HAP-1 (cell line): ENCODE measurements at regions not wholly inside any gene's neighbourhood (a gene's known extent, or its start where the extent isn't known, plus 50 kb on each side); places are given as distances from the start of the nearest gene placed in this dataset.

Source experiments
- DNase-seq, 2 experiments: peaks; one replicate each; pipeline ENCODE4 v3.0.0-alpha.2; 2016 to 2020; ENCODE audit warnings: low spot score in 2 of 2
- H3K27me3 ChIP-seq: fragments of 250-450 bp; sonication (Bioruptor Pico); 2 replicates; pipeline ENCODE4 v1.5.1; 2020; ENCODE audit warnings: low read depth, mild to moderate bottlenecking, moderate library complexity
- H3K36me3 ChIP-seq: fragments of 250-450 bp; sonication (Bioruptor Pico); replicated peaks from 2 replicates; pipeline ENCODE4 v1.5.1; 2020; ENCODE audit warnings: mild to moderate bottlenecking
- H3K4me1 ChIP-seq: fragments of 250-450 bp; sonication (Bioruptor Pico); 2 replicates; pipeline ENCODE4 v1.5.1; 2020; ENCODE audit warnings: mild to moderate bottlenecking
- H3K4me3 ChIP-seq: fragments of 250-450 bp; sonication (Bioruptor Pico); 2 replicates; pipeline ENCODE4 v1.5.1; 2020; ENCODE audit warnings: mild to moderate bottlenecking, moderate library complexity
- H3K9me3 ChIP-seq: fragments of 250-450 bp; sonication (Bioruptor Pico); 2 replicates; pipeline ENCODE4 v1.5.1; 2020; ENCODE audit warnings: mild to moderate bottlenecking, moderate library complexity
- in situ Hi-C: fragments of 300-500 bp; cut with MboI; formaldehyde crosslinking; loops from 3 replicates; pipeline ENCODE4 v1.14.3; 2020; ENCODE audit warnings: low sequenced_read_pairs, inconsistent platforms, mixed read lengths

DNA sequence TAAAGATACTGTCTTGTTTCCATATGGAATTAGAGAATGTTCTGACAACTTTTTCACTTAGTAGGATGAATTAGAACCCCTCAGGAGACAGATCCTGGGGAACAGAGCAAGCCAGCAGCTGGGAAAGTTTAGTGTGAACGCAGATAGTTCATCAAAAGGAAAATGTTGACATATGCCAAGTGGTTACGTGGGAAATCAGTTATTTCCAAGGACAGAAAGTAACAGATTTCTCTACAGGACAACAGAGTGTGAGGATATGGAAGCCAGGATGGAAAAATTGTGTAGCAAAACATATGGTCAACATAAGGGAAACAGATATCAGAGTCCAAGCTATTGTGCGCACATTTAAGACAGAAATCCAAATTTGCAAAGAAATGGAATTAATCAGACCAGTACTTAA is 419.5 kb downstream of the LRRIQ3 start:
- in situ Hi-C loops, result no loop called here
- Histone ChIP-seq H3K36me3 (no peaks in the 10 kb centered on the region), H3K4me1 (no peaks in the 10 kb centered on the region), H3K4me3 (no peak overlapping the region), H3K27me3 (no peaks in the 10 kb centered on the region), H3K9me3 (no peaks in the 10 kb centered on the region)
- DNase-seq, result no peak

DNA sequence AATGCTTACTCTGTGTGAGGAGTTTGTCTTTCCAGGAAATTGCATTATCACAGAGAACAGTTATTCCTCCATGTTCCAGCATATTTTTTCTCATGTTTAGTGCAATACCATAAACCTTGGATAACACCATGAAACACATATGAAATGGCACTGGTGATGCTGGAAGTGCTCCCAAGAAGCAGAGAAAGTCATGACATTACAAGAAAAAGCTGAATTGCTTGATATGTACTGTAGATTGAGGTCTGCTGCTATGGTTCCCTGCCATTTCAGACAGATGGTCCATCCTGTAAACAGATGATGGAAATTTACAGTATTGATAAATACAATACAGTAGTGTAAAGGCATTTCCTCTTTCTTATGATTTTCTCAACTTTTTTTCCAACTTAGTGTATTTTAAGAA is 422.1 kb downstream of the LRRIQ3 start:
- H3K9me3 ChIP-seq, result no peaks in the 10 kb centered on the region
- no peaks in the 10 kb centered on the region for H3K36me3 ChIP-seq
- in situ Hi-C loops, result no loop called here
- H3K4me3 ChIP-seq, result no peak overlapping the region
- DNase-seq, result no peak
- no peaks in the 10 kb centered on the region for H3K4me1 ChIP-seq
- no peaks in the 10 kb centered on the region for H3K27me3 ChIP-seq

DNA sequence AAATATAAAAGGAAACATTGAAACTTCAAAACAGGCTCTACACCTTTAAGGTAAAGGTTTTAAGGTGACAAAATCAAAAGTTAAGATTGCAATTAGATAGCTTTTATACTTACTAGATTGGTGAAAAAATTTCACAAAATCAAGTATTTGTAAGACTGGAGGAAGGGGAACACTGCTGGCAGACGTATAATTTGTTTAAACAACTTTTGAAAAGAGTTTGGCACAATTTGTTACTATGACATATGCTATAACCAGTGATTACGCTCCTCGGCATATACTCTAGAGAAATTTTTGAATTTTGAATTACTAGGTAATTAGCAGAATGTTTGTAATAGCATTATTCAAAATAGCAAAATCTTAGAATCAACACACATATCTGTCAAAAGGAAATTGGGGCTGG is 425.0 kb downstream of the LRRIQ3 start:
- Histone ChIP-seq H3K4me3 (no peak overlapping the region), H3K36me3 (no peaks in the 10 kb centered on the region), H3K27me3 (no peaks in the 10 kb centered on the region), H3K4me1 (no peaks in the 10 kb centered on the region), H3K9me3 (no peaks in the 10 kb centered on the region)
- DNase-seq, result no peak
- in situ Hi-C loops, result no loop called here

DNA sequence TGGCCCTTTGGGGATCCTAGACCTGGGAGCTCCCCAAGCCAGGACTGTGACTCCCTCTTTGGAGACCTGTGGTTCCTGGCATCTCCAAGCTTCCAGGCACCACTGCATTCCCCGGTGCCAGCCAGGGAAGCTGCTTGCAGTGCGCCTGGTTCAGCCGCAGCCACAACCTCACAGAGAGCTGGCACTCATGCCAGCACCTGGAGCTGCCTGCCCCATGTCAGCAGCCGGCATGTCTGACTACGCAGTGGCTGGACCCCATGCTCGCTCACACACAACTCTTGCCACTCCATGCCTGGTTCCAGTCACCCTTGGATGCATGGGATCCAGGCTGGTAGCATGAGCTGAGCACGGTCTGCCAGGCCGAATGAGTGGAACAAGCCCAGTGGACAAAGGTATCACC is 426.6 kb downstream of the LRRIQ3 start:
- no peak overlapping the region for H3K4me3 ChIP-seq
- in situ Hi-C loops, result no loop called here
- H3K27me3 ChIP-seq, result no peaks in the 10 kb centered on the region
- H3K4me1 ChIP-seq, result no peaks in the 10 kb centered on the region
- no peaks in the 10 kb centered on the region for H3K36me3 ChIP-seq
- DNase-seq, result no peak
- no peaks in the 10 kb centered on the region for H3K9me3 ChIP-seq

DNA sequence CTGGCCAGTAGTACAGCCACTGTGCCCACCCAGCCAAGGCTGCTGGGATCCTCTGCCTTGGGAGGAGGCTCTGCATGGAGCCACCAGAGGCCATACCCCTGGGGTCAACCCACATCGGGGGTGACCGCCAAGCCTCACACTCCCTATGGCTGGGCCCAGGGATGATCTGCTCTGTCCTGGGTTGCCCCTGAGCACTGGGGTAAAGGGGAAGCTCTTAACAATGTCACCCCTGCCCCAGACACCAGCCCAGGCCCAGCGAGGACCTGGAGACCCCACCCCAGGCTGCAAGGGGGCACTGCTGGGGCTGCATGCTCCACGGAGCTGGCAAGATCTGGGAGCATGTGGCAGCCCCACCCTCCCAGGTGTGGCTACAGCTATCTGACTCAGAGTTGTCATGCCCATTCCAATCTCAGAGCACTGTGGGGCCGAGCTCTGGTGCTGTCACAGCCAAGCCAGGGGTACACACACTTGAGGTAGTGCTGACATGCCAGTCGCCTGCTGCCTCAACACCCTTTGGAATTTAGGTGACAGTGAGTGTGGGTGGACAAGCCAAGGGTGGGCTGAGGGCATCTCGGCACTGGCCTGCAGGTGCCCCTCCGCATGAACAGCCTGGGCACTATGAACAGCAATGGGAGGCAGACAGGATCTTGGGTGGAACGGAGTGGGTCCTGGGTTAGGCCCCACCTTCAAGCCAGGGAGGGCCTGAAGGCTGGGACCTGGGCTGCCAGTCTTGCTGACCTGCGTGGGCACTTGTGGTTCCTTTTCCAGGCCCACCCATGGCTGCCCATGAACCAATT is 427.7 kb downstream of the LRRIQ3 start:
- Histone ChIP-seq H3K27me3 (no peaks in the 10 kb centered on the region), H3K36me3 (no peaks in the 10 kb centered on the region), H3K4me3 (no peak overlapping the region), H3K4me1 (no peaks in the 10 kb centered on the region), H3K9me3 (no peaks in the 10 kb centered on the region)
- in situ Hi-C loops, result no loop called here
- DNase-seq, result no peak

DNA sequence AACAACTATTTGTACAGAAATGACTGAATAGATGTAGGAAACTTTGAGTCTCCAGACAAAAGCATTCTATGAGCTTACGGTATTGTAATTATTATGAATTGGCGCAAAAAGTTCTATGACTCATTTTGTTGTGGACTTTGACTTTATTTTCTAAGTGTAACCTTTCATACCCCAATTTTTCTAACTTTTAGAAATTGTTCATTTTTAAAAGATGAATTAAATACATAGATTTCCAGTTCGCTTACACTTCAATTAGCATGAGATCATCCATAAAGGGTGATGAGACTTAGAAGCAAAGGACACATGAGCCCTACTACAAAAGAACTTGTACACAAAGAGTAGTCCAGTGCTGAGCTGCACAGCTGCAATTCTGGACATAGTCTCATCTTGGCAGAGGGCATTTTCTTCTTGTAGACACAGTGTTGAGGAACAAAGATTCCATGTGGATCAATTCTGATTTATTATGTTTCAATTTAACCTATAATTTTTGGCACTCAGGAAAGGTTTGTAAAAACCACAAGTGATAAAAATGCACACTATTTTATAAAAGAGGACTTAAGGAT is 431.1 kb downstream of the LRRIQ3 start:
- no peak overlapping the region for H3K4me3 ChIP-seq
- no peaks in the 10 kb centered on the region for H3K4me1 ChIP-seq
- H3K36me3 ChIP-seq, result no peaks in the 10 kb centered on the region
- DNase-seq, result no peak
- in situ Hi-C loops, result no loop called here
- H3K27me3 ChIP-seq, result no peaks in the 10 kb centered on the region
- no peaks in the 10 kb centered on the region for H3K9me3 ChIP-seq

DNA sequence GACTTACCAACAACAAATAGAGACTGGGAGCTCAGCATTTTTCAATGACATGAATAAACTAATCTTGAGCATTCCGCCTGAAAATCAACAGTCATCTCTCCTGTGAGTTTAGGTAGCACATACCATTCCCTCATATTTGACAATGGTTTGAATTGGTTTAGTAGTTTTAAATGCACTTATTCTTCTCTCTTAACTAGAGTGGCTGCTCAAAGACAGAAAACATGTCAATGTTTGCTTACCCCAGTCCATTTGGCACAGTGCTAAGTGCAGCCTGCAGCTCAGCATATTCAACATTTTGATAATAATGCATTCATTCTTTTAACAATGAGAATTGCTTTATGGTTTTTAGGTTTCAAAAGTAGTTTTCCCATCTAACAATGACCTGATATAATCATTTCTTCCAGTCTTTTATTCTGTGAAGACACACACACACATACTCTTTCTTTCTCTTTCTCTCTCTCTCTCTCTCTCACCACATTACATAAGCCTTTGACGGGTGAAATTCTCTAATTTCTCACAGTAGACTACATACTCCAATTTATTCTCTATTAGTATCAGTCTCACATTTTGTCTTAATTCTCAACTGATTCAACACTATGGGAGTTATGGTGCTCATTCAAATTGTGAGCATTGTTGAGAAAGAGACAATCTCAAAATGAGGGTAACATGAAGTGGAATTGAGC is 432.3 kb downstream of the LRRIQ3 start:
- Histone ChIP-seq H3K27me3 (no peaks in the 10 kb centered on the region), H3K4me3 (no peak overlapping the region), H3K4me1 (no peaks in the 10 kb centered on the region), H3K9me3 (no peaks in the 10 kb centered on the region), H3K36me3 (no peaks in the 10 kb centered on the region)
- DNase-seq, result no peak
- in situ Hi-C loops, result no loop called here

DNA sequence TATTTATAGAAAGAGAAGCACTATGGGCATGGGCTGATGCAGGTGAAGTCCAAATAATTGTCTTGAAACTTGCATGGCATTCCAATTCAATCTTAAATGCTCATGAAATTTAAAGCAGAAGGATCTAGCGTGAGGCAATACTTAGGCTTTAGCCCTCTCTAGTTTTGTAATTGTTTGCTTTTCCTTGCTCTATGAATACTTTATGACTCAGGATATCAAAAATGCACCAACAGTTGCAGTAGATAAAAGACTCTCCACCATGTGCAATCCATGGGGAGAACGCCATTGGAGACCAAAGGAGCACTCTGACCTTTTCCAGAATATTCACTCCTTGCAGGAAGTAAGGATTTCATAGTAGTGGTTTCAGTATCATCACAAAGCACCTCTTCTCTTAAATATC is 436.4 kb downstream of the LRRIQ3 start:
- in situ Hi-C loops, result no loop called here
- Histone ChIP-seq H3K9me3 (no peaks in the 10 kb centered on the region), H3K27me3 (no peaks in the 10 kb centered on the region), H3K4me1 (no peaks in the 10 kb centered on the region; the same call in 1 of the 2 replicates), H3K4me3 (no peak overlapping the region), H3K36me3 (no peaks in the 10 kb centered on the region)
- DNase-seq, result no peak

DNA sequence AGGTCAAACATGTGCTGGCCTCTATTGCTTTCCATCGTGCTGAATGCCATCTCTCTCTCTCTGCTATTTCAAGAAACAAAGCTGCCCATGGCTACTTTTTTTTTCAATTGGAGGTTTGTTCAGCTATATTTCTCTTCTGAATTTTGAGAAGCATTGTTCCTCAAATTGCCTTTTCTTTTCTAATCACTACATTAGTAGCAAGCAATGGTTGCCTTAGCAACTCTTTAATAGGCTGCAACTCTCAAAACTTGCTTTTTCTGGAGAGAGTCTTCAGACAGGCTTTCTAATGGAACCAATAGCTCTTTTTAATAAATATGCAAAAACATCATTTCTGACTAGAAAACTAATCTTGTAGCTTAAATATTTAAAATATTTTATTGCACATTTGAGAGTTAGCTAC is 439.0 kb downstream of the LRRIQ3 start:
- Histone ChIP-seq H3K4me3 (no peak overlapping the region), H3K27me3 (no peaks in the 10 kb centered on the region), H3K36me3 (no peaks in the 10 kb centered on the region), H3K9me3 (no peaks in the 10 kb centered on the region), H3K4me1 (no peaks in the 10 kb centered on the region; the same call in 1 of the 2 replicates)
- no peak for DNase-seq
- in situ Hi-C loops, result no loop called here

DNA sequence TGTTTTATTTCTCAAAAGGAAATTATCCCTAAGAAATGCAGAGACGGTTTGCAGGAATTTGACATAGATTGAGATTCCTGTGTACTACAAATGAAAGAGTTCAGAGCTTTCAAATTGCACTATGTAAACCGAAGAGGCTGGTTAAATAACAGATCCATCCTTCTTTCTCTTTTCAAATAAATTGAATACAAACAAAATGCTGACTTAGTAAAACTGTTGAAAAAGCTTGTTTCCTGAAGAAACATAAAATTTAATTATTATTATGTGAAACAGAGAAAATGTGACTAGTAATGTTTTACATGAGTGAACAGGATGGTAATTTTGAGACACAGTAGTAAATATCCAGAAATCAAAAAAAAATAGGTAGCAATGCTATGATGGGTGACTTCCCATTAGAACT is 441.2 kb downstream of the LRRIQ3 start:
- DNase-seq, result no peak
- no peaks in the 10 kb centered on the region for H3K36me3 ChIP-seq
- no peaks in the 10 kb centered on the region for H3K27me3 ChIP-seq
- no peaks in the 10 kb centered on the region; the same call in 1 of the 2 replicates for H3K4me1 ChIP-seq
- no peaks in the 10 kb centered on the region for H3K9me3 ChIP-seq
- in situ Hi-C loops, result no loop called here
- no peak overlapping the region for H3K4me3 ChIP-seq

DNA sequence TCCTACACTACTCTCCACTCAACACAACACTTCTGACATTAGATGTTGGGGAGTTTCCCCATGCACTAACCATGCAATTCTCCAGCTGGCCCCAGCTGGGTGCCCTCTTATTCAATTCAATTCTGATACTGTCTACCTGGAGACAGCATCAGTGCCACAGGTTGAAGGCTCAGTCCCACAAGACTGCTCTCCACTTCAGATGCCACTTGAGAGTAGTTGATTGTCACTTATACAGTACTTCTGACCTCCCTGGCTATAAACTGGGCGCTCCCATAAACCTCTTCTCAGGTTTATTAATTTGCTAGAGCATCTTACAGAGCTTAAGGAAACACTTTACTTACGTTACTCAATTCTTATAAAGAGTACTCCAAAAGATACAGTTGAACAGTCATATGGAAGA is 442.3 kb downstream of the LRRIQ3 start:
- Histone ChIP-seq H3K4me1 (no peaks in the 10 kb centered on the region; the same call in 1 of the 2 replicates), H3K9me3 (no peaks in the 10 kb centered on the region), H3K4me3 (no peak overlapping the region), H3K27me3 (no peaks in the 10 kb centered on the region), H3K36me3 (no peaks in the 10 kb centered on the region)
- in situ Hi-C loops, result no loop called here
- no peak for DNase-seq

DNA sequence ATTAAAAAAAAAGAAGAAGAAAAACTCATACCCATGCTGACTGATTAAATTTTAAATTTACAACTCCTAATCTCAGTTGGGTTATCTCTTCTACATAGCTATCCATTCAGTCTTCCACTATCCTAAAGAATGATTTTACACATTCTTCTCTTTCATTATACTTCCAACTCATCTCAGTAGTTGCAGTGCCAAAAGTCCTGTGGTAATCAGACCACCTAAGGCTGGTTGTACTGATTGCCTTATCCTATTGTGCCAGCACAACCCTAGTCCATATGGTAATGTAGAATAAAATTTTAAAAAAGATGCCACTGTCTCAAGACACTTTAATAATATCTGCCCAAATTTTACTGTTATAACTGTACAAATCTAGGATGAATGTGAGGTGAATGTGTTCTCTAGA is 448.0 kb downstream of the LRRIQ3 start:
- H3K4me1 ChIP-seq, result no peaks in the 10 kb centered on the region
- no peaks in the 10 kb centered on the region for H3K27me3 ChIP-seq
- DNase-seq, result no peak
- in situ Hi-C loops, result no loop called here
- no peaks in the 10 kb centered on the region for H3K36me3 ChIP-seq
- H3K4me3 ChIP-seq, result no peak overlapping the region
- H3K9me3 ChIP-seq, result no peaks in the 10 kb centered on the region

DNA sequence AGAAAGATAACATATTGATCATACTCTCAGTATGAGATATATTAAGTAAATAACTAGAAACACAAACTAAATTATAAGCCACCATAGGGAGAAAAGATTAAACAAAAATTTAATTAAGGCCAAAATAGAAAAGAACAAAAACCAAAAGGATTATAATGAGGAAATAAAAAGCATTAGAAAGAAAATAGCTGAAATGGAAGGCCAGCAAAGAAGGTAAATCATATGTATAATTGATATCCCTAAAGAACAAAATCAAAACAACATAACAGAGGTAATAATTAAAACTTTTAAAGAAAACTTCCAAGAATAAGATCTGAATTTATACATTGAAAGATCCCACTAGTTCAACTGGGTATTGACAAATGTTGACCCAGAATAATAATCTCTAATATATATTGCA is 453.0 kb downstream of the LRRIQ3 start:
- Histone ChIP-seq H3K4me1 (no peaks in the 10 kb centered on the region), H3K4me3 (no peak overlapping the region), H3K27me3 (no peaks in the 10 kb centered on the region), H3K36me3 (no peaks in the 10 kb centered on the region), H3K9me3 (no peaks in the 10 kb centered on the region)
- no peak for DNase-seq
- in situ Hi-C loops, result no loop called here

DNA sequence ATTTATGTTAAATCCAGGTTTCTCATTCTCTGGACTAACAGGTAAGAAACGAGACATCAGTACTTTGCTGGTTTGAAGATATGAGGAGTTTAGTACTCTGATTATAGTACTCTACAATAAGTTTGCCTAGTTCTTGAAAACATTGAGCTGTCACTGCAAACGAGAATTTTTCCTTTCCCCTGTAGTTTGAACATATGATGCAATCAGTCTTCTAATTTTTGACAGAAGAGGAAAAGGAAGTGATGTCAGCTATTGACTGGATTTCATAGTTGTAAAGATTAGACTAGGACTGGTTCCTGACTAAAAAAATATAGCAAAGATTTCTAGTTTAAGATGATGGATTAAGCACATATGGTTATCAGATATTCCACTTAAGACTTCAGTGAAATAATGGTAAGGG is 461.9 kb downstream of the LRRIQ3 start:
- Histone ChIP-seq H3K27me3 (no peaks in the 10 kb centered on the region), H3K4me3 (no peak overlapping the region), H3K9me3 (no peaks in the 10 kb centered on the region), H3K36me3 (no peaks in the 10 kb centered on the region), H3K4me1 (no peaks in the 10 kb centered on the region)
- no peak for DNase-seq
- in situ Hi-C loops, result no loop called here
